ENCODE measurements at regions not wholly inside any gene's neighbourhood (a gene's known extent, or its start where the extent isn't known, plus 50 kb on each side); places are given as distances from the start of the nearest gene placed in this dataset.

GRCh38 chr3:95226437-95226836 lies 1163.6 kb downstream of the NSUN3 start:
- H3K79me2 ChIP-seq = no peaks in the 10 kb centered on the region
- H3K9me3 ChIP-seq (ENCODE audit: control insufficient read depth, low read length) = no peaks in the 10 kb centered on the region
- H3K27ac ChIP-seq = no peak overlapping the region
- no peaks in the 10 kb centered on the region for H3K27me3 ChIP-seq (ENCODE audit: control insufficient read depth, insufficient read depth, low read length)
- no peak overlapping the region for H3K9ac ChIP-seq
- H3K4me2 ChIP-seq (ENCODE audit: low read length) = no peak overlapping the region
- no peak overlapping the region for H3K4me3 ChIP-seq (ENCODE audit: low read depth, low read length)
- H3K36me3 ChIP-seq (ENCODE audit: control insufficient read depth, insufficient read depth, low read length) = no peaks in the 10 kb centered on the region
- no peak for TF ChIP-seq CTCF (IDR thresholded peaks at IDR 0.05)
- H3K4me1 ChIP-seq = no peaks in the 10 kb centered on the region
- H2AFZ ChIP-seq = no peak overlapping the region

DNA sequence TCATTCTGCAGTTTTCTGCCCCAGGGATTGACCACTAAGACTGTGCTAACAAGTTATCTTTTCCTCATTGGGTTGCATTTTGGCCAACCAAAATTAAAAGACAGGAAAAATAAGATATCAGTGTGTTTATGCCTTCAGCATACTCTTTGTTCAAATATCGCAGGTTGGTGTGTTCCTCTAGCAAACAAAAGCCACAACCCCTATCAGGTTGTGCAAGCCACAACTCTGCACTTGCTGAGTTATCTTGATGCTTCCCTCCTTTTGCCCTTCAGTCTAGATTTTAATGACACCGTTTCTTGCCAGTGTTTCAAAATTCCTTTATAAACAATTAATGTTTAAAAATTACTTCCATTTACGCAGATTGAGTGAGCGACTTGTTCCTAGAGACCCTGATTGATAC lies 1164.2 kb downstream of the NSUN3 start:
- no peaks in the 10 kb centered on the region for H3K79me2 ChIP-seq
- H3K36me3 ChIP-seq (ENCODE audit: control insufficient read depth, insufficient read depth, low read length) = no peaks in the 10 kb centered on the region
- no peak overlapping the region for H2AFZ ChIP-seq
- no peak overlapping the region for H3K9ac ChIP-seq
- no peaks in the 10 kb centered on the region for H3K27me3 ChIP-seq (ENCODE audit: control insufficient read depth, insufficient read depth, low read length)
- no peak overlapping the region for H3K27ac ChIP-seq
- H3K4me2 ChIP-seq (ENCODE audit: low read length) = no peak overlapping the region
- no peaks in the 10 kb centered on the region for H3K4me1 ChIP-seq
- TF ChIP-seq CTCF (IDR thresholded peaks at IDR 0.05) = no peak
- H3K4me3 ChIP-seq (ENCODE audit: low read depth, low read length) = no peak overlapping the region
- no peaks in the 10 kb centered on the region for H3K9me3 ChIP-seq (ENCODE audit: control insufficient read depth, low read length)

DNA sequence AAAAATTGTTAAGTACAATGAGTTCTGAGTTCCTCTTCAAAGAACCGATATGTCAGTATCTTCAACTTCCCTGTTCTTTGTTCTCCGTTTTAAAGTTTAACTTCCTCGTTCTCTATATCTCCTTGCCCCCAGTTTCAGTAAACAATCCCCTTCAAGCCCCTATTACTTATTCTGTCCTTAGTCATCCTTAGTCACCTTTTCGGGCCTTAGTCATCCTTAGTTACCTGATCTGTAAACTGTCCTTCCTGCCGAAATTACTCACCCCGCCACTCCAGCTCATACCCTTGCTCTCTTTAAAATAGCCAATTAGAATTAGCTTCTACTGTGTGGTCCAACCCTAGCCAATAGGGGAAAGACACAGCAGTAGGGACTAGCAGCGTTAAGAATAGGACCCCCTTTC lies 1165.6 kb downstream of the NSUN3 start:
- Histone ChIP-seq H3K4me2 (ENCODE audit: low read length) (no peak overlapping the region), H3K9ac (no peak overlapping the region), H2AFZ (no peak overlapping the region), H3K9me3 (ENCODE audit: control insufficient read depth, low read length) (no peaks in the 10 kb centered on the region), H3K4me1 (no peaks in the 10 kb centered on the region), H3K27ac (no peak overlapping the region), H3K79me2 (no peaks in the 10 kb centered on the region), H3K4me3 (ENCODE audit: low read depth, low read length) (no peak overlapping the region), H3K27me3 (ENCODE audit: control insufficient read depth, insufficient read depth, low read length) (no peaks in the 10 kb centered on the region), H3K36me3 (ENCODE audit: control insufficient read depth, insufficient read depth, low read length) (no peaks in the 10 kb centered on the region)
- TF ChIP-seq CTCF (IDR thresholded peaks at IDR 0.05) = no peak

DNA sequence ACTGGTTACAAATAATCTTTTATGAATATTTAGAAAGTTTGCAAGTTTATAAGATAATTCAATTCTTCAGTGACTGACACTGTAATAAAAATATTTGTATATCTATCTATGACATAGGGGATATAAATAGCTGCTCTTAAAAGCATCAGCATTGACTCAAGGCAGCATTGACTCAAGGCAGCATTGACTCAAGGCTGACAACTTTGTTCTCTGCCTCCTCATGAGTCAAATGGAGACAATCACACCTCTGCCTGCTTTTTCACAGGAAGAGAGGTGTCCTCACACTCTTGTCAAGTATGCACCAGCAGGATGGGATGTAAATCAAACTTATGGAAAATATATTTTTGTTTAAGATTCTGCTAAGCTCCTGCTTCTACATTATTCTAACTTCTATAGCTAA lies 1173.1 kb downstream of the NSUN3 start:
- H3K9me3 ChIP-seq (ENCODE audit: control insufficient read depth, low read length) = no peaks in the 10 kb centered on the region
- H3K27ac ChIP-seq = no peak overlapping the region
- TF ChIP-seq CTCF (IDR thresholded peaks at IDR 0.05) = no peak
- no peak overlapping the region for H3K4me3 ChIP-seq (ENCODE audit: low read depth, low read length)
- H3K79me2 ChIP-seq = no peaks in the 10 kb centered on the region
- no peaks in the 10 kb centered on the region for H3K27me3 ChIP-seq (ENCODE audit: control insufficient read depth, insufficient read depth, low read length)
- H3K4me2 ChIP-seq (ENCODE audit: low read length) = no peak overlapping the region
- no peak overlapping the region for H3K9ac ChIP-seq
- no peaks in the 10 kb centered on the region for H3K36me3 ChIP-seq (ENCODE audit: control insufficient read depth, insufficient read depth, low read length)
- H2AFZ ChIP-seq = no peak overlapping the region
- H3K4me1 ChIP-seq = no peaks in the 10 kb centered on the region

- no peak overlapping the region for H3K9ac ChIP-seq
- H3K4me3 ChIP-seq (ENCODE audit: low read depth, low read length) = no peak overlapping the region
- H3K27ac ChIP-seq = no peak overlapping the region
- no peaks in the 10 kb centered on the region for H3K36me3 ChIP-seq (ENCODE audit: control insufficient read depth, insufficient read depth, low read length)
- no peaks in the 10 kb centered on the region for H3K27me3 ChIP-seq (ENCODE audit: control insufficient read depth, insufficient read depth, low read length)
- H3K4me1 ChIP-seq = no peaks in the 10 kb centered on the region
- no peaks in the 10 kb centered on the region for H3K9me3 ChIP-seq (ENCODE audit: control insufficient read depth, low read length)
- no peak overlapping the region for H2AFZ ChIP-seq
- TF ChIP-seq CTCF (IDR thresholded peaks at IDR 0.05) = no peak
- no peaks in the 10 kb centered on the region for H3K79me2 ChIP-seq
- H3K4me2 ChIP-seq (ENCODE audit: low read length) = no peak overlapping the region
These were observed 1174.9 kb downstream of the NSUN3 start for GRCh38 chr3:95237783-95238182.

Measured in parathyroid adenoma (tissue), 2 donors.